ENCODE measurements at regions not wholly inside any gene's neighbourhood (a gene's known extent, or its start where the extent isn't known, plus 50 kb on each side); places are given as distances from the start of the nearest gene placed in this dataset.
"Not testable (repeated sequence)": the region's sequence is repeated elsewhere in the genome, so short reads cannot be mapped to it uniquely, and the experiment has no call there.

DNA sequence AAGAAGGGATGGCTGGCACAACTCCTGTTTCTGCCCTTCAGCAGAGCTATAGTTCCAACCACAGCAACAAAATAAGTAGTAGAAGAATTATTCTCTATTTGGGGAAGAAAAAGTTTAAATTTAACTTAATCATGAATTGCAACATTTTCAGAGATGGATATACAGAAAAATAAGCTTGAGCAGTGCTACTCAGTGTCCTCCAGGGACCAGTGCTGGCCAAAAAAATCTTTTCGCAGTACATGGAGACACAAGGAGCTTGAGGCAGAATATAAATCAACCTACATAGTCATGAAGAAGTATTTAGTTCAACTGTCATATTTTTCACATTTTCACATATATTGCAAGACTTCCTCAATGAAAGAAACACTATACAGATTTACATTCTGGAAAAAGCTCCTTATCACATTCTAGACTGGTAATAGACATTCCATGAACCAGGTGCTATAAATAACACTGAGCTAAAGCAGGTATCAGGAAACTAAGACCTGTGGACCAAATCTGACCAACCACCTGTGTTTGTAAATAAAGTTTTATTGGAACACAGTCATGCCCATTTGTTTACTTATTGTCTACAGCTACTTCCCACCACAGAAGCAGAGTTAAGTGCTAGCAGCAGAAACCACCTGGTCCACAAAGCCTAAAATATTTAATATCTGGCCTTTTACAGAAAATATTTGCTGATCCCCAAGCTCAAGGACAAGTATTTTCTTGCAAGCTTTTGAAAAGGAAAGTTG lies 101.9 kb downstream of the RGS21 start:
- no peak for DNase-seq

DNA sequence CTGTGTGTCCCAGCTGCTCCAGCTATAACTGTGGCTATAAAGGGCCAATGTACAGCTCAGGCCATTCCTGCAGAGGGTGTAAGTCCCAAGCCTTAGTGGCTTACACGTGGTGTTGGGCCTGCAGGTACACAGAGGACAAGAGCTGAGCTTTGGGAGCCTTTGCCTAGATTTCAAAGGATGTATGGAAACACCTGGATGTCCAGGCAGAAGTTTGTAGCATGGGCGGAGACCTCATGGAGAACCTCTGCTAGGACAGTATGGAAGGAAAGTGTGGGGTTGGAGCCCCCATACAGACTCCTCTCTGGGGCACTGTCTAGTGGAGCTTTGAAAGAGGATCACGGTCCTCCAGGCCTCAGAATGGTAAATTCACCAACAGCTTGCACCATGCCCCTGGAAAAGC lies 113.9 kb downstream of the RGS21 start:
- DNase-seq: no peak

DNA sequence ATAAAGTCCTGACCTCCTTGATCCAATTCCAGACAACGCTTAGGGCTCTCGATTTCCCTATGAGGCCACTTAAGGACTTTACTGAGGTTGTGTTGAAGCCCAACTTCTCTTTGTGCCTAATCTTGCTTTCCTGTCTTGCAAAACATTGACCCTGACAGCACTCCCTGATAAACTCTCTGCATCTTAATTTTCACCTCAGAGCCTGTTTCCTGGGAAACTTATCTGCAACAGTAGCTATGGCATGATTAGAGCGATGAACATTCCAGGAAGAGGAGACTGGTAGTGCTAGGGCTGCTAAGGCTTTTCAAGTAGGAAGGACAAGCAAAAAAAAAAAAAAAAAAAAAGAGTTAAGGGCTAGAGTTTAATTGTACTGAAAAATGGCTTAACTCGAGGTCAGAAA lies 118.9 kb downstream of the RGS21 start:
- no peak for DNase-seq

DNA sequence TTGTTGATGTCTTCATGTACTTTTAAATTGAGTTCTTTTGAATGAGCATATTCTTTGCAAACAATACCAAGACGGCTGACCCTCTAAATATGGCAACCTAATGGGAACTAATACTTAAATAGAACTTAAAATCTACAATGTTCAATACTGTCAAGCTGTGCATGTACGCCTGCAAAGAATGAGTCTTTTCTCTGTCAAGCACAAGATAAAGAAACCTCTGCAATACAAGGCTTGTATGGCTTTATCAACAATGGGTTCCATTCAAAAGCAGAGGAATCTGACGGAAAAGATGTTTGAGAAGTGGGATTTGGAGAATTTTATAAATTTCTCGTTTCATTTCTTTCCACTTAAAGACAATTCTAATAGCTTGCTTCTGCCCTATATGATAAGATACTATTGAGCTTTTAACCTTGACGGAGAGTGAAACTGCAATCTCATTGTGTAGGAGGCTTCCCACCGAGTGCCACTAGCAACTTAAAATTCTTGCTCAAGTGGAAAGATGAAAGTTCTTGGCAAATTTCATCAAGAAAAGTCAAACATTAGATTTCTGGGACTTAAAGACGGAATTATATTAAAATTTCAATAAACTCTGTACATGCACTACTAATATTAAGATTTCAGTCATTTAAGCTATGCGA lies 119.8 kb downstream of the RGS21 start:
- no peak for DNase-seq

DNA sequence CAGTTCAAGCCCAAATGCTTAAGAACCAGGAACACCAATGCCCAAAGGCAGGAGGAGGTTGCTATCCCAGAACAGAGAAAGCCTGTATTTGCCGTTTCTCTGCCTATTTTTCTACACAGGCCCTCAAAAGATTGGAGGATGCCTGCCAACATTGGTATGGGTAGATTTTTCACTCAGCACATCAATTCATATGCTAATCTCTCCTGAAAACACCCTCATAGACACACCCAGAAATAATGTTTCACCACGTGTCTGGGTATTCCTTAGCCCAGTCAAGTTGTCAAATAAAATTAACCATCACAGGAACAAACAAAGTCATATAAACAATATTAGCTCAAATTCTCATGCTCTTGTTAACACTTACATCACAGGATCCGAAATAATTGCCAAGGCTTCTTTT lies 121.9 kb downstream of the RGS21 start:
- no peak for DNase-seq

DNA sequence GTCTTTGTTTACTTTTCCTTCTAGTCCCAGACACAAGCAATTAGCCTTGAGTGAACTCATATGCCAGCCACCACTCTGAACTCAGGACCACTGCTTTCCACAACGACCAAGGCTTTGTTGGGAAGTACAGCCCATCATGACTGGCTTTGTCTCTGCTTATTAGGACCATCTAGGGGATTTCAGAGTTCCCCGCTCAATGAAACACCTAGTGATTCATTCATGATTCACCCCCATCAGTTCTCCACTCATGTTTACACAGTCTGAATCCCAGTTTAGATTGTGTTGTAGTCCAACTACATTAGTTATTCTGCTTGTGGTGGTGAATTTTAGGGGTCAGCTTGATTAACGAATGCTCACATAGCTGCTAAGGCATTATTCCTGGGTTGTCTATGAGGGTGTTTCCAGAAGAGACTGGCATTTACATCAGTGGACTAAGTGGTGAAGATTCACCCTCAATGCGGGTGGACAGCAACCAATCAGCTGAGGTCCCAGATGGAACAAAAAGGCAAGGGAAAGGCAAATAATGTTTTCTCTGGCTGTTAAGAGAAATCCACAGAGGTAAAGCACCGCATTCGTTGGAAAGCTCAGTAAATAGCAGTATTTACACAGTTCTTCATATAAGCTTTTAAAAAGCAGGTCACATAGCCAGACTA lies 122.7 kb downstream of the RGS21 start:
- DNase-seq: no peak

DNA sequence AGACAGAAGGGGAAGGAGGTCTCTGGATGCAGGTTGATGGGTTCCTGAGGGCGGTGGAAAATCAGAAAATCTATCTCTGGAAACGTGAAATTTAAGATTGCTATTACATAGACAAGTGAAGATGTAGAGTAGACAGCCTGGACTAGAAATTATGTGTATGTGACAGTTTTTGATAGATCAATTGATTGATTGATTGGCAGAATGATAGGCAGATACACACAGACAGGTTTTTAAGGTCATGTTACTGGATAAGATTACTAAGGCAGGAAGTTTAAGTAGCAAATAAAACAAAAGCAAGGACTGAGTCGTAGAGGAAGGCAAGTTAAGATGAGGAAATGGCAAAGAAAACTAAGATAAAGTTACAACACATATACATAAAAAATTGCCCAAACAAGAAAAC lies 124.7 kb downstream of the RGS21 start:
- no peak for DNase-seq

DNA sequence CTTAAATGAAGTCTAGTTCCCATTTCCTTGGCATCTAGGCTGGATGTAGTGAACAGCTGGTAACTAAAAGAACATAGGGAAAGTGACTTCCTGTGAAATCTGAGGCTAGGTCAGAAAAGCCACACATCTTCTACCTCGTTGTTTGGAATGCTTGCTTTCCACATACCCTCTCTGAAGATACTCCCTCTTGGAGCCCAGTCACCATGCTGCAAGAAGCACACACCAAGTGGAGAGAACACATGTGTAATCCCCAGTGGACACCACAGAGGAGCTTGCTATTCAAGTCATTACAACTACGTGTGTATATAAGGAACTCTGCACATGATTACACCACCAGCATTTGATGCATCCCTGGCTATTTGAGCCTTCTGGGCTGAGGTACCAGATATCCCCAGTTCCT lies 125.9 kb downstream of the RGS21 start:
- DNase-seq: no peak

DNA sequence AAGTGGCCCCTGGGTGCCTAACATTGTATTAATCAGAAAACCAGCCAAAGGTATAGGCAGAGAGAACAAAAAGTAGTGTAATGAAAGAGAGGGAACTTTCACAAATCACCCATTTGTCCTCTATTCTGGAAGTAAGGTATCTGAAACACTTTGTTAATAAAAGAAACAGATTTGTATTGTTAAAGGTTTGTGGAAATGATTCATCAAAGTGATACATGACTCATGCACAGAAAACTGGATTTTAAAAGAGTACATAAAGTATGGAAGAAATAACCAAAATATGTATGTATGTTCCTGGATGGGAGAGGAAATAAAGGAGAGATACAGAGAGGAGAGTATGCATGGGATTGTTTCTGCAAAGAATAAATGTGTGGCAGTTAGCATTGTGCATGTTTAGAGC lies 126.8 kb downstream of the RGS21 start:
- DNase-seq: no peak

DNA sequence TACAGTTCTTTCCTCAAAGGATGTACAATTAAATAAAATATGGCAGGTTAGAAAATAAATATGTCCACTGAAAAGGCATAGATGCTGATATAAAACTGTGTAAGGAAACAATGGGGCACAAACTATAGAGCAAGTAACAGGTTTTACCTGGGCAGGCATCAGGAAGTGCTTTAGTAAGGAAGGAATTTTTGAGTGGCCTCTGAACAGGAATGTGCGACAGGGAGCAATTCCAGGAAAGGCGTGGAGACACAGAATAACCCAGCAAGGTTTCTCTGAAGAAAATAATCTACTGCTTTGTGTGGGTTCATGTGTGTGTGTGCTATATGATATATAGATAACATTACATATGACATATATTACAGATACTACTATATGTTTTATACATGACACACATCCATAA lies 128.4 kb downstream of the RGS21 start:
- no peak for DNase-seq

DNA sequence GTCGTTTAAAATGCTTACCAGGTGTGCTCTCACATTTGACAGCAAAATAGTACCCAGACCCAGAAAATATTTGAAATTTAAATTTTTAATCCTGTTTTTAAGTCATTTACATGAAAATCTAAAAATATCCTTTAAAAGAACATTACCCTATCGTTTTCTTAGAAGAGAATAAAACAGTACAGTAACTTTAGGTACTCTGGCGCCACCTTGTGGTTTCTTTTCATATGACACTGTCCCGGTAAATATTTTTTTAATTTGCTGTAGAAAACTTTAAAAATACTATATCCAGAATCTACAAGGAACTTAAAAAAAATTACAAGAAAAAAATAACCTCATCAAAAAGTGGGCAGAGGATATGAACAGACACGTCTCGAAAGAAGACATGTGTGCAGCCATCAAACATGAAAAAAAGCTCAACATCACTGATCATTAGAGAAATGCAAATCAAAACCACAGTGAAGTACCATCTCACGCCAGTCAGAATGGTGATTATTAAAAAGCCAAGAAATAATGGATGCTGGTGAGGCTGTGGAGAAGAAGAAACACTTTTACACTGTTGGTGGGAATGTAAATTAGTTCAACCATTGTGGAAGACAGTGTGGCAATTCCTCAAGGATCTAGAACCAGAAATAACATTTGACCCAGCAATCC lies 129.2 kb downstream of the RGS21 start:
- peak; percentile 9 for DNase-seq

DNA sequence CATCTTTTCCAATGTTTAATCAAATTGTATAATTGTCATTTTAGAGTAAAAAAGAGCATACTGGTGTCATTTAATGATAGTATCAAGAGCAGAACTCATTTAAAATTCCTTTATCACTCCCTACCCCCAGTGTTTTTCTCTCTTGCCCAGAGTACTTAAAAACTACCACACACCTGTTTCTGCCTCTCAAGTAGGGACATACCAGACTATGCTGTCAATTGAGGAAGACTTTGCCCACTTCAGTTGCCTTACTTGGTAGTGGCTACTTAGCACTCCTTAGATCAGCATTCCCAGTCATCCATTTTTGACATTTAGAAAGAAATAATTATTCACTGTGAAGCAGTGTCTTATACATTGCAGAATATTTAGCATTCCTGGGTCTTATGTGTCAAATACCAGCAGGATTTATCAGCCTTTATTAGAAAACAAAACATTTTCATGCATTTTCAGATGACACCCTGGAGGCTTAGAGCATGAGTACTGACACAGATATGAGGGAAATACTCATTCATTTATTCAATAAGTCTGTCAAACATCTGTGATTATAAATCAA lies 127.5 kb upstream of the RGS1 start:
- no peak for DNase-seq

DNA sequence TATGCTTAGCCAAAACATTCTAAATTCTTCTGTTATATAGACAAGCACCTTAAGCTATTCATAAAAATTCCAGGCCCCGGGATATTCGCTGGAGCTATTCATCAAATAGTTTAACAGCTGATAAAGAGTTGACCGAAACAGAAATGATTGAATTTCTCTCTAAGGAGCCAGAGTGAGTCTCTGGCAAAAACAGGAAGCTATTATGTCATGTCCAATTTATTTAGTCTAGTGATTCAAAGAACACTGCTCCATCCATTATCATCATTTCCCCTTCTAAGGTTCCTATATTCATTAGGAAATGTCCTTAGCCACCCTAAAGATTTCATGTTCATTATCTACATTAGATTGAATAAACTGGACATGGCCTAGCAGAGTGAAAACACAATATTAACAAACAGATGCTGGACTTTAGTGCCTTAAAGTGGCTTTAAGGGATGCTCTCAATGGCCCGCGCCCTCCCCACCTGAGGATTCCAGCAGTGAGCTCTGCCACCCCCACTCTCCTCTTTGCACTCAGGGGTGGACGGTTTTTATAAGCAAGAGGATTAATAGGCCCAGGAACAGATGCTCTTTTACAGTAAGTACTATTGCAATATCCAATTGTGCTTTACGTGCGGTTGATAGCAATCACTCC lies 122.1 kb upstream of the RGS1 start:
- DNase-seq: no peak

DNA sequence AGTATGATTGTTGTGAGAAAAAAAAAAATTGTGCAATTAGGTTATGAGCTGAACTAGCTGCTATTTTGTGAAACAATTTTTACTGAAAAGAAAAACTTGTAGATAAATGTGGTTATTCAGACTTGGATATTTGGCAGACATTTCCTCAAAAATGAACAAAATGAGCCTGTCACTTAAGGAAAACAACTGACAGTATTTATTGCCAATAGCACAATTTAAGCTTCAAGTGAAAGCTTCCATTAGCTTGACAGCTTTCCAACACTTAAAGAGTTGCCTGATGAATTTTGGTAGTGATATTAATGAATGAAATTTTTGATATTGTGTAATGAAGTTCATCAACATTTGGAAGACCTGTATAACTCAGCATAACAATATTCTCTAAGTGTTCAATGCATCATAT lies 116.1 kb upstream of the RGS1 start:
- no peak for DNase-seq

DNA sequence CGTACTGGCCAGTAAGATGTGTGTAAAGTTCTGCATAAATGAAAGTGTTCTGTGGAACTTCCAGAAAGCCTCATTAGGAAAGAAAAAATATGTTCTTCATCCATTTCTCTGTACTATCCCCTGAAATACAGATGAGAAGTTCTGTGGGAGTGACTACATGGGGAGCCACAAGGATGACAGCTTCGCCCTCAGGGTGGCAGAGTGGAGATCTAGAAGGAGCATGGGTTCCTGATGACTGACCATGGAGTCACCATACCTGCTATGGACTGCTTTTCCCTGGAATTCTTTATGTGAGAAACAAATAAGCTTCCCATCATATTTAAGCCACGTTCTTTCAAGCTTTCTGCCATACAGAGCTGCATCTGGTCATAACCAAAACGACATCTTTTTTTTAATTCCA lies 113.9 kb upstream of the RGS1 start:
- no peak for DNase-seq

DNA sequence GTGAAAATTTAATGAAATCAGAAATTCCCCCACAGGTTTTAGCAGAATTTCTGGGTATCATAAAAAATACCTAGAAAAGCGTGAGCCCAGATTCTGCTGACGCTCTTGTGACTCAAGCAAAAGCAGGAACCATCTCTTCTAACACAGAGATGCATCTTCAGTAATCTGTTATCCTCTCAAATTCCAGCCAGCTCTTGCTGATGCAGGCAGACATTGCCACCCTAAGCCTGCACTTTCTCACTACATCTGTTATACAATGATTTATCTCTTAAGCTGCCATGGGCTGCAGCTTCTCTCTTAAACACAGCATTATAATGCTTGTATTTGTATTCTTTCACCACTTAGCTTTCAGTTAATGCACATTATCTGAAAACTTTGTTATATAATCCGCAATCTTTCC lies 113.0 kb upstream of the RGS1 start:
- DNase-seq: no peak

DNA sequence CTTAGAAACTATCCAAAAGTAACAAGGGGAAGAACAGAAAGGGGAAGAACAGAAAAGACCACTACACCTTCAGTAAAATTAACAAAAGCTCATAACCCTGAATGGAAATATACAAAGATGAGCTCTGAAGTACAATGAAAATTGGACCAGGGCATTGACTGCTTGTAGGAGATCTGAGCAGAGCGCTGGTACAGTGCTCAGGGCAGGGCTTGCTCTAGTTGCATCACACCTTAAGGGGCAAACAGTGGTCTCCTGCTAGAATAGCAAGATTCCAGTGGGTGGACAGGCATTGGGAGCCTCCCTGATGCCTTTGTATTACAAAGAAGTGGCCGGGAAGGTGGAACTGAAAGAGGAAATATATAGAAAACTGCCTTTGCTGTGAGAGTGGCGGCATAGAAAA lies 111.9 kb upstream of the RGS1 start:
- DNase-seq: no peak

DNA sequence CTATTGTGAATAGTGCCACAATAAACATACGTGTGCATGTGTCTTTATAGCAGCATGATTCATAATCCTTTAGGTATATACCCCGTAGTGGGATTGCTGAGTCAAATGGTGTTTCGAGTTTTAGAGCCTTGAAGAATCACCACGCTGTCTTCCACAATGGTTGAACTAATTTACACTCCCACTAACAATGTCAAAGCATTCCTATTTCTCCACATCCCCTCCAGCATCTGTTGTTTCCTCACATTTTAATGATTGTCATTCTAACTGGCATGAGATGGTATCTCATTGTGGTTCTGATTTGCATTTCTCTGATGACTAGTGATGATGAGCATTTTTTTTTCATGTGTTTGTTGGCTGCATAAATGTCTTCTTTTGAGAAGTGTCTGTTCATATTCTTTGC lies 110.4 kb upstream of the RGS1 start:
- not testable (repeated sequence) for DNase-seq

DNA sequence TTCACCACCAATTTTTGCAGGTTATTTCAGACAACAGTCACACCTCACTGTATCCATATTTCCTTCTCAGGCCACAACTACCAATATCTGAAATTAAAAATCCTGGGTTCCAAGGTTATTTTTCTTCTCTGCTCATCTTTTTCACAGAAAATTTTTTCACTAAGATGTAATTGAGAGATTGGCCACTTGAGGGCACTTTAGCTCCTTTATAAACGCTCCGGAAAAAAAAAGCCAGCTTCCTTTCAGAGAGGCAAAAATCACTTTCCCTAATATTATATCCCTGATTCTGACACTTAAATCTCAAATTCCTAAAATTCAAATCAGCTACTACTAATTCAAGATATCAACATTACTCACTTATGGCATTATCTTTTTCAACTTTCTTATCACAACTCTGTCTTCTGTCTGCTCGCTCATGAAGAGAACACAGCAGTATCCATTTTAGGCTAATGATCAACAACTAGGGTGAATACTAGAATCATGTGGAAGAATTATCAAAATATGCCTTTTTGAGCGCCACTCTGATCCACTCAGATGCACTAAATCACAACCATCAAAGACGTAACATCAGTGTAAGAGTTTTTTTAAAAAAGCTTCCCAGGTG lies 101.4 kb upstream of the RGS1 start:
- DNase-seq: peak; percentile 31

DNA sequence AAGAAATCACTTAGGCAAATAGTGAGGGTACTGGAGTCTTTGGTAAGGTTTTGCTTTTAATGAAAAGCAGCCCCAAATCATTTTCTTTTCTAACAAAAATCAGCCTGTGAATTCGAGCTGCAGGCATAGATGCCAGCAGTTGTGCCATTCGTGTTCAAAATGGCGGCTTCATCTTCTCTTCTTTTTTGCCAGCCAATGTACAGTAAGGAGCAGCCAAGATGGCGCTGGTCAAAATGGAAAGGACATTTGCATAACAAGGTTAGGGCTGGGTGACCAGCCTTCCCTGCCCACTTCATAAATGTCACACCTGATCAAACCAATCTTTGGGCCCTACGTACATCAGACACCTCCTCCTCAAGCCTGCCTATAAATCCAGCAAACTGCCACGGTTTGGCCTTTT lies 100.2 kb upstream of the RGS1 start:
- no peak for DNase-seq

DNA sequence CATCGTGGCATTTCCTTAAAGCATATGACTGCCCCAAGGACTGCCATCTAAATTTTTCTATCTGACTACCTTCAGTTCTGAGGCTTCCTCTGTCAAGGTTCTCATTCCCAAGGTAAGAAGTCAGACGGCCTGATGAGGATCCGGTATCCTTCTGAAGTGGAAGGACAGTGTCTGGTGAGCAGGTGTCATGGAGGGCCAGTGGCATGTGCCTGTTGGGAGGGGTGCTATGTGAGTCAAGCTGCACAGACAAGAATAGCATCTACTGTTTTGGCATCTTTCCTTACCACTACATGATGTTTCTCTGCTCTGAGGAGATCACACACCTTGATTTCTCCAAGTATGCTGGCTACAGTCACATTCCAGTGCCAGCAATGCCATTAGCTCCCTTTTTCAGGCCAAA lies 99.6 kb upstream of the RGS1 start:
- DNase-seq: no peak

DNA sequence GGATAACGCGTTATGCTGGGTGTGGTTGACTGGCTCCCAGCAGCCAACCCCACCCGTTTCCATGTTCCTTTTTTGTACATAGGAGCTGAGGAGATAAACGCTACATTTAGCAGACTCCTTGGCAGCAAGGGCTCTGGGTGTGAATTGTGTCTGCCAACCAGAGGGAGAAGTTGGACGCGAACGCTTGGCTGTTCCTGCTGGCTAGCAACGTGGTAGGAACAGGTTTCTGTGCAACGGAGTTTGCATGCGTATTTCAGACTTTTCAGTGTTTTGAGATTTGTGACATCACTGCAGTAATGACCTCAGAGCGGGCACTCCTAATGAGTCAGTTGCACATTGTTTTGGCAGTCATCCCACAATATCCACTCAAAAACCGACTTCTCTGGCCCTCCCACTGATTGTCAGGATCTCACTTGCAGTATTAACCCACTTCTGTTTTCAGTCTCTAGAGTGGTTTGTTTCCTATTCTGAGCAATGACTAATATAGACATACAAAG lies 98.7 kb upstream of the RGS1 start:
- DNase-seq: peak; percentile 47

DNA sequence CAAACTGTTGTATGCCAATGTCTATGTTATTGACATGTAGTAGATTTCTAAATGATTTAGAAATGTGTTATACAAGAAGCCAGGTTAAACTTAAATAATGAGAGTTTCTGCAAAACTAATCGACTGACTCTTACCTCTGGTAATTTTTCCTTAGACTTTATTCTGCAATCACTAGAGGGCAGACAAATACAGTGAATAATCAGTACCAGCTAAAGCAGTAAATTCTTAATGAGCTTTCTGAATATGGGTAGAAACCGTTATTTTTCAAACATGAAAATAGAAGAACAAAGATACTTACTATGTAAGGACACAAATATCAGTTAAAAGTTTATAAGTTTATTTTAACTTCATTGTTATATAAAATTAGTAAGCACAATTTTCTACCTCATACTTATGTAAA lies 97.9 kb upstream of the RGS1 start:
- DNase-seq: peak; percentile 70

Measured in SHP77 treated with DMSO at 0.1 percent for 48 hours (cell line).